Nephron (organoid): ENCODE measurements at regions not wholly inside any gene's neighbourhood (a gene's known extent, or its start where the extent isn't known, plus 50 kb on each side); places are given as distances from the start of the nearest gene placed in this dataset.

Experiments used
- H3K27ac Mint-ChIP-seq, 3 experiments: 2 replicates each; pipeline ENCODE4 v1.8.0; 2020; ENCODE audit warnings: mixed read lengths in 3 of 3, mild to moderate bottlenecking in 2 of 3, moderate library complexity in 1 of 3
- H3K27me3 Mint-ChIP-seq: 2 replicates; pipeline ENCODE4 v1.8.0; 2021; ENCODE audit warnings: low read depth, mild to moderate bottlenecking, moderate library complexity, mixed read lengths
- H3K36me3 Mint-ChIP-seq: 2 replicates; pipeline ENCODE4 v1.8.0; 2020; ENCODE audit warnings: low read depth, mixed read lengths
- H3K4me1 Mint-ChIP-seq: 2 replicates; pipeline ENCODE4 v1.8.0; 2020; ENCODE audit warnings: mixed read lengths
- H3K4me3 Mint-ChIP-seq, 3 experiments: 2 replicates each; pipeline ENCODE4 v1.8.0; 2020; ENCODE audit warnings: mild to moderate bottlenecking in 3 of 3, mixed read lengths in 3 of 3, moderate library complexity in 2 of 3
- H3K9me3 Mint-ChIP-seq: 2 replicates; pipeline ENCODE4 v1.8.0; 2020; ENCODE audit warnings: mixed read lengths
- TF ChIP-seq, protein P1 (sequence below), 3 experiments: fragments of 200-600 bp; sonication (generic); IDR thresholded peaks; one replicate each; pipeline ENCODE4 v1.5.0; 2021; ENCODE audit warnings: antibody characterized with exemption in 3 of 3; ENCODE audit not compliant: unreplicated experiment in 3 of 3

GRCh38 chr2:56484906-56485305, 301.1 kb downstream of the CCDC85A start:
- Mint-ChIP-seq H3K9me3 (peaks cover 4% of the 10 kb centered on the region), H3K4me1 (no peaks in the 10 kb centered on the region), H3K36me3 (no peaks in the 10 kb centered on the region), H3K27ac (no peak overlapping the region), H3K4me3 (no peak overlapping the region), H3K27me3 (peaks cover 7% of the 10 kb centered on the region)
- TF ChIP-seq, protein P1, sequence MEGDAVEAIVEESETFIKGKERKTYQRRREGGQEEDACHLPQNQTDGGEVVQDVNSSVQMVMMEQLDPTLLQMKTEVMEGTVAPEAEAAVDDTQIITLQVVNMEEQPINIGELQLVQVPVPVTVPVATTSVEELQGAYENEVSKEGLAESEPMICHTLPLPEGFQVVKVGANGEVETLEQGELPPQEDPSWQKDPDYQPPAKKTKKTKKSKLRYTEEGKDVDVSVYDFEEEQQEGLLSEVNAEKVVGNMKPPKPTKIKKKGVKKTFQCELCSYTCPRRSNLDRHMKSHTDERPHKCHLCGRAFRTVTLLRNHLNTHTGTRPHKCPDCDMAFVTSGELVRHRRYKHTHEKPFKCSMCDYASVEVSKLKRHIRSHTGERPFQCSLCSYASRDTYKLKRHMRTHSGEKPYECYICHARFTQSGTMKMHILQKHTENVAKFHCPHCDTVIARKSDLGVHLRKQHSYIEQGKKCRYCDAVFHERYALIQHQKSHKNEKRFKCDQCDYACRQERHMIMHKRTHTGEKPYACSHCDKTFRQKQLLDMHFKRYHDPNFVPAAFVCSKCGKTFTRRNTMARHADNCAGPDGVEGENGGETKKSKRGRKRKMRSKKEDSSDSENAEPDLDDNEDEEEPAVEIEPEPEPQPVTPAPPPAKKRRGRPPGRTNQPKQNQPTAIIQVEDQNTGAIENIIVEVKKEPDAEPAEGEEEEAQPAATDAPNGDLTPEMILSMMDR (IDR thresholded peaks at IDR 0.05; ENCODE audit: unreplicated experiment in 3 of 3), result no peak

GRCh38 chr2:56500317-56500716, 316.5 kb downstream of the CCDC85A start:
- H3K27ac Mint-ChIP-seq, result no peak overlapping the region
- no peaks in the 10 kb centered on the region for H3K36me3 Mint-ChIP-seq
- no peaks in the 10 kb centered on the region for H3K27me3 Mint-ChIP-seq
- H3K4me3 Mint-ChIP-seq, result no peak overlapping the region
- H3K4me1 Mint-ChIP-seq, result no peaks in the 10 kb centered on the region
- H3K9me3 Mint-ChIP-seq, result peaks cover 21% of the 10 kb centered on the region
- TF ChIP-seq, protein P1 (IDR thresholded peaks at IDR 0.05; ENCODE audit: unreplicated experiment in 3 of 3), result no peak

GRCh38 chr2:56502616-56503015, 318.8 kb downstream of the CCDC85A start:
- H3K27ac Mint-ChIP-seq, result no peak overlapping the region
- H3K9me3 Mint-ChIP-seq, result peaks cover 11% of the 10 kb centered on the region
- H3K4me1 Mint-ChIP-seq, result no peaks in the 10 kb centered on the region
- TF ChIP-seq, protein P1 (IDR thresholded peaks at IDR 0.05; ENCODE audit: unreplicated experiment in 3 of 3), result no peak
- H3K4me3 Mint-ChIP-seq, result no peak overlapping the region
- H3K36me3 Mint-ChIP-seq, result no peaks in the 10 kb centered on the region
- no peaks in the 10 kb centered on the region for H3K27me3 Mint-ChIP-seq

DNA sequence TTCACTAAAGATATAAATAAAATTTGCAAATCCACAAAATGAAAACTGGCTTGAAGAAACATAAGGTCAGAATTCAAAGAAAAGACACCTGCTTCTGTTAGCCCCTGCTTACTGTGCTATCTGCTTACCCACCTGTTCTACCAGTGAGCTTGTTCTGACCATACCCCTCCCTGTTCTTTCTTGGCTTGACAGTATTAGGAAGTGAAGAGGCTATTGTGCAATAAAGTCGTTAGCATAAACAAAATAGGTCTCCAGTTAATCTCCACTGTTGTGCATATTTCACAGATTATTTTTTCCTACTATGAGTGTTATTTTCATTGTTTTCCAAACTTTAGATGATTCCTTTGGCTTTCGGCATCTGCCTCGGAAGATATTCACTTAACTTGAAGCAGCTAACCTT, 322.1 kb downstream of the CCDC85A start:
- TF ChIP-seq, protein P1 (IDR thresholded peaks at IDR 0.05; ENCODE audit: unreplicated experiment in 3 of 3), result no peak
- H3K27me3 Mint-ChIP-seq, result no peaks in the 10 kb centered on the region
- no peaks in the 10 kb centered on the region for H3K4me1 Mint-ChIP-seq
- H3K9me3 Mint-ChIP-seq, result no peaks in the 10 kb centered on the region
- H3K36me3 Mint-ChIP-seq, result no peaks in the 10 kb centered on the region
- H3K4me3 Mint-ChIP-seq, result no peak overlapping the region
- H3K27ac Mint-ChIP-seq, result no peak overlapping the region

DNA sequence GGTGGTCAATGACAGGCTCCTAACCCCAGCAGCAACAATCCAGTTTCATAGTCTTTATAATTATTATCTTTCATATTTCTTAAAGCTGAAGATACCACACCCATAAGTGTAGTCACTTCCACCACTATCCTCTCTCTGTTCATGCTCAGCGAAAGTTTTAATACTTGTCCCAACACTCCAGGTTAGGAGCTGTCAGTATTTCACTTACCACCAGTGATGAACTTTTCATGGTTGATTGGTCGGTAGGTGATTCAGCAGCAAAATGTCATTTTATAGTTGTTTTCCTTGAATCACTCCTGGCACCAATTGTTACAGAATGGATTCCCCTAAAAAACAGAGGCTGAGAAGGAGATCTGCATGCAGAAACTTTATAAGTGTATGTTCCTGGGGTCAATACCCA, 324.9 kb downstream of the CCDC85A start:
- Mint-ChIP-seq H3K9me3 (no peaks in the 10 kb centered on the region), H3K27me3 (no peaks in the 10 kb centered on the region), H3K4me3 (no peak overlapping the region), H3K27ac (no peak overlapping the region), H3K4me1 (no peaks in the 10 kb centered on the region), H3K36me3 (no peaks in the 10 kb centered on the region)
- TF ChIP-seq, protein P1 (IDR thresholded peaks at IDR 0.05; ENCODE audit: unreplicated experiment in 3 of 3), result no peak

DNA sequence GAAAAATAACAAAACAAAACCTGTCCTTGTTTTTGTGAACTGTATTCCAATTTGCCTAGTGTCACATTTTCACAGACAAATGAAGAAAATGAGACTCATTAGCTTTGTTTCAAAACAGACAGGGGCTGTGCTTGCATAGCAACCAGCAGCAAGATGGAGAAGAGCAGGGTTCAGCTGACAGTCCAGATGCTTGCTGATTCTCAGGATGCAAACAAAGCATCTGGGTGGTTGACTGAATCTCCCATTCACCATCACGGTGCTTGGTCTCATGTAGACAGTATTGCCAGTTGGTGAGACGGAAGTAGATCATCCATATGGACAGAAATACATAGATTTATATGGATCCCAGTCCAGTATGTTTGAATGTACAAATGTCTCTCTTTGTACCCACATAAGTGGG, 326.8 kb downstream of the CCDC85A start:
- Mint-ChIP-seq H3K27ac (no peak overlapping the region), H3K9me3 (no peaks in the 10 kb centered on the region), H3K36me3 (no peaks in the 10 kb centered on the region), H3K4me3 (no peak overlapping the region), H3K27me3 (no peaks in the 10 kb centered on the region), H3K4me1 (peaks cover 10% of the 10 kb centered on the region)
- TF ChIP-seq, protein P1 (IDR thresholded peaks at IDR 0.05; ENCODE audit: unreplicated experiment in 3 of 3), result no peak
